ENCODE measurements at regions not wholly inside any gene's neighbourhood (a gene's known extent, or its start where the extent isn't known, plus 50 kb on each side); places are given as distances from the start of the nearest gene placed in this dataset.

DNA sequence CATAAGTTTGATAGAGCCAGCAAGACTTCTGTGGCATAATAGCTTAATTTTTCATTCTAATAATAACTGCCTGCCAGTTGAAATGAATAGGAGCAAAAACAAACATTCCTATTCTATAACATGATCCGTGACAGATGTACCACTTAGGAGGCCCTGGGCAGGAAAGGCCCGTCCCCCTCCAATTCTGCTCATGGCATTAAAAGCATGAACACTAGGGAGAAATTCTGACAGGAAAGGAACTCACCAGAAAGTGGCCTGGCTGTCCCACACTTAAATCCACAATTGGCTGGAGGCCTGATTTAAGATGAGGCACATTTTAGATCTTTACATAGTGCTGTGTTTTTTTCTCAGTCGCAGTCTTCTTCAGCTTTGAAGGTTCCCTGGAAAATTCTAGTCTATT, 261.9 kb upstream of the ETAA1 start:
- no peak for TF ChIP-seq CTCF (IDR thresholded peaks at IDR 0.05; ENCODE audit: low read depth, low read length)
- DNase-seq (ENCODE audit: low read depth in 2 of 2): no peak
- no peak overlapping the region for H3K4me3 ChIP-seq (replicated peaks in 1 of 2; ENCODE audit: low read depth in 2 of 2, low read length in 2 of 2)

- peak in 1 of 2 donors; percentile 3 for DNase-seq (ENCODE audit: low read depth in 2 of 2)
- H3K4me3 ChIP-seq (replicated peaks in 1 of 2; ENCODE audit: low read depth in 2 of 2, low read length in 2 of 2): no peak overlapping the region
- TF ChIP-seq CTCF (IDR thresholded peaks at IDR 0.05; ENCODE audit: low read depth, low read length): no peak
These were observed 259.4 kb upstream of the ETAA1 start for GRCh38 chr2:67137699-67138098.

- DNase-seq (ENCODE audit: low read depth in 2 of 2): peak in 1 of 2 donors; percentile 2
- no peak for TF ChIP-seq CTCF (IDR thresholded peaks at IDR 0.05; ENCODE audit: low read depth, low read length)
- no peak overlapping the region for H3K4me3 ChIP-seq (replicated peaks in 1 of 2; ENCODE audit: low read depth in 2 of 2, low read length in 2 of 2)
These were observed 255.1 kb upstream of the ETAA1 start for GRCh38 chr2:67142071-67142470.

- no peak for TF ChIP-seq CTCF (IDR thresholded peaks at IDR 0.05; ENCODE audit: low read depth, low read length)
- no peak overlapping the region for H3K4me3 ChIP-seq (replicated peaks in 1 of 2; ENCODE audit: low read depth in 2 of 2, low read length in 2 of 2)
- no peak for DNase-seq (ENCODE audit: low read depth in 2 of 2)
These were observed 254.4 kb upstream of the ETAA1 start for GRCh38 chr2:67142741-67143140.

DNA sequence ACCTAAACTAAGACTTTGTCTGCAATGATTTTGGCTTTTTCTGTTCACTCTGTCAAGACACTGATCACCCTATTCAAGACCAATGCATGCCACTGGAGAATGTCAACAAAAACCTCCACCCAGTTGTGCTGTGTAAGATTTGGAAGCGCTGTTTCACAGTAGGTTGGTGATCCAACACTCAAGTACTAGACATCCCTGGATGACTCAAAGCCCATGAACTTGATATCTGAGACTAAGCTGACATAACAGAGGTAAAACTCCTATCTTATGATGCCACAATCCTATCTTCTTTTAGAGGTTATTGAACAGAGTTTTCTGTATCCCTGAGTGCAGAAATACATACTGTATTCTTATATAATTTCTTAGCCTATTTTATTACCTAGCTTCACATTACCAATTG, 251.3 kb upstream of the ETAA1 start:
- peak in 1 of 2 donors; percentile 4 for DNase-seq (ENCODE audit: low read depth in 2 of 2)
- no peak for TF ChIP-seq CTCF (IDR thresholded peaks at IDR 0.05; ENCODE audit: low read depth, low read length)
- no peak overlapping the region for H3K4me3 ChIP-seq (replicated peaks in 1 of 2; ENCODE audit: low read depth in 2 of 2, low read length in 2 of 2)

DNA sequence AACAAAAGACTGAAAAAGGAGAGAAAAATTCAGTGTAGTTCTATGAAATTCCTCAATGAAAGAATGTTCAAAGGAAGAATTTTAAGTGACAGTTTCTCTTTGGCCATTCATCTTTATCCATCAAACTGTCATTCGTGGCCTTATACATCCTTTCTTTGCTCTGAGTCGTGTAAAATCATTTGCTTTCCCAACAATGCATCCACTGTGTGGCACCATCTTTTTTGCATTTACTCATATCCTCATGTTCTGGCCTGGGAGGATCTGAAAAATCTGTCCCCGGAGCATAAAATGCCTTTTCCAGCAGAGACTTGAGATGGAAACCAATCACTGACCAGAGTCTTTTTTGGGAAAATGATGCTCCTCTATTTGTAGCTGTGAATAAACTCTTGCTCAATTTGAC, 240.3 kb upstream of the ETAA1 start:
- TF ChIP-seq CTCF (IDR thresholded peaks at IDR 0.05; ENCODE audit: low read depth, low read length): no peak
- H3K4me3 ChIP-seq (replicated peaks in 1 of 2; ENCODE audit: low read depth in 2 of 2, low read length in 2 of 2): no peak overlapping the region
- no peak for DNase-seq (ENCODE audit: low read depth in 2 of 2)

- no peak for DNase-seq (ENCODE audit: low read depth in 2 of 2)
- H3K4me3 ChIP-seq (replicated peaks in 1 of 2; ENCODE audit: low read depth in 2 of 2, low read length in 2 of 2): no peak overlapping the region
- no peak for TF ChIP-seq CTCF (IDR thresholded peaks at IDR 0.05; ENCODE audit: low read depth, low read length)
These were observed 238.4 kb upstream of the ETAA1 start for GRCh38 chr2:67158718-67159117.
